NCI-H2171 (cell line): ENCODE measurements at regions not wholly inside any gene's neighbourhood (a gene's known extent, or its start where the extent isn't known, plus 50 kb on each side); places are given as distances from the start of the nearest gene placed in this dataset.
"Not testable (repeated sequence)": the region's sequence is repeated elsewhere in the genome, so short reads cannot be mapped to it uniquely, and the experiment has no call there.

Source experiments
- DNase-seq: peaks from one replicate; lab custom pipeline; 2025; lab: John Stamatoyannopoulos, UW

DNA sequence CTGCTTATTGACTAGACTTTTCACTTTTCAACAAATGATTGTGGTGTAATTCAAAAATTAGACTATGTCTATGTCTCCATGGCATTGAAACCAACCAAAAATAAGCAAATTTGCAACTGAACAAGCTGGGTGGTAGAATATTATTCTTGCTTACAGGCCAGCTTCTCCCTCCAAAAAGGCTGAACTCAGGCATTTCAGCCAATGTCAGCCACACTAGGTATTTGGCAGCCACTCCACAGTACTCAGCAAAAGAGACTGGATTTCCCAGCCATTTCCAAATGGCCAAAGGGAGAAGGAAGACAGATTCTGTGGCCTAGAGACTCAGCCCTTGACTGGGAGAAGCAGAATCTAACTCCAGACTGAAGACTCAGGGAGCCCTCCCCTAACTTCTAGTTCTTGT lies 121.8 kb upstream of the IRX5 start:
- no peak for DNase-seq

DNA sequence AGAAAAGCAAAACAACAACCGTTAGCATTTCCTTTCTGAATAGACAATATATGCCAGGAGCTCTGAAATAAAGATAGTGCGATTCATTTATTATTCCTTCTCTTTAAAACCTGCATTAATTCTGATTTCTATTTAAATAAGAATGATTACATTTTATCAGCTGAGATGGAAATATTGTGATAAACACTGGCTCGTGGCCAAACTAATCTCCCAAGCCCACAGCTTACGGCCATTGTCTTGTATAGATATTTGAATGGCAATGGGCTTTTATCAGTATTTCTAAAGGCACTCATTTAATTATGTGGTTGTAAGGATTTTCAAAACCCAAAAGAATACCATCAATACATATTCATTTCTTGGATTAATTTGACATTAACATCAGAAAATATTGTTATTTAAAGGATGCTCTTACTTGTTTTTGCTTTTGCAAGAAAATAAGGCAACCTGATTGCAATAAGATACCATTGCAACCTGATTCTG lies 123.7 kb upstream of the IRX5 start:
- DNase-seq = no peak

GRCh38 chr16:54806378-54806777 lies 124.3 kb upstream of the IRX5 start:
- DNase-seq = no peak

DNA sequence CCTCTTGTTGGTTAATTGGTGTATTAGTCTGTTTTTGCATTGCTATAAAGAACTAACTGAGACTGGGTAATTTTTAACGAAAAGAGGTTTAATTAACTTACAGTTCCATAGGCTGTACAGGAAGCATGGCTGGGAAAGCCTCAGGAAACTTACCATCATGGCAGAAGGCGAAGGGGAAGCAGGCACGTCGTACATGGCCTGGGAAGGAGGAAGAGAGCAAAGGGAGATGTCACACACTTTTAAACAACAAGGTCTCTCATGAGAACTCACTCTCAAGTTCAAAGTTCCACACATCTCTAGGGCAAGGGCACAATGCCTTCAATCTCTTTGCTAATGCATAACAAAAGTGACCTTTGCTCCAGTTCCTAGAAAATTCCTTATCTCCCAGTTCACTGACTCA lies 125.0 kb upstream of the IRX5 start:
- DNase-seq = no peak

GRCh38 chr16:54801057-54801844 lies 129.4 kb upstream of the IRX5 start:
- DNase-seq = no peak

- DNase-seq = no peak
Measured at GRCh38 chr16:54798267-54798666, 132.4 kb upstream of the IRX5 start.

- no peak for DNase-seq
Measured at GRCh38 chr16:54796211-54796610, 134.5 kb upstream of the IRX5 start.

GRCh38 chr16:54792811-54793210 lies 137.9 kb upstream of the IRX5 start:
- no peak for DNase-seq

DNA sequence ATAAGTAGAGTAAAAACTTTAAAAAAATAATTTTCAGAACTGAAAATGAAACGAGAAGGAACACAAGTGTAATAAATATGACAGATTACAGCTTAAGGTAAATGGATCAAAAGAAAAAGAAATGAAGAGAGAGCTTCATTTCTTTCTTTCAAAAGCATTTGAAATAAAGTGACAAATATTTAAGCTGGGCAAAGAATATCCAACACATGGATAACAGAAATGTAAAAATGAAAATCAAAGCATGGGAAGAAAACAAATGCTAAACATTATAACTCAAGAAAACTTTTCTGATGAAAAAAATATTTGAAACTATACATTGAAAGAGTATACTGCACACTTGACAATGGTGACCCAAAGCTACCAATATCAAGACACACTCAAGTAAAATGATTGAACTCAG lies 143.6 kb upstream of the IRX5 start:
- no peak for DNase-seq

DNA sequence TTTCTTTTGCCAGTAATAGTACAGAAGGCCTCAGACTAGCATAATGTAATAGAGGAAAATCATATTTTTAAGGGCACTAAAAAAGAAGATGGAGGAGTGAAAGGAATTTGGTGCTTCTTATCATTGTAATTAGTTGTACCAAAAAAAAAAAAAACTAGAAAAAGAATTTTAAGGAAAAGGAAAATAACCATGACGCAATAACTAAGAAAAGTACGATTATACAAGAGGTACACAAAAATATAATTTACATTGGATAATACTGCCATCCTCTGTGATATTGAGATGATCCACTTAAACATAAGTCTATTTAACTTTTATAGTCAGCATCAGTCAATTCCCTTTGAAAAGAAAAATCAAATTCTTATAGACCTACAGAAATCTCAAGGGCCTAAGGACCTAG lies 146.7 kb upstream of the IRX5 start:
- DNase-seq = no peak

- DNase-seq = no peak
Measured at GRCh38 chr16:54783226-54783625, 147.4 kb upstream of the IRX5 start.

- DNase-seq = no peak
Measured at GRCh38 chr16:54780266-54780665, 150.4 kb upstream of the IRX5 start.

DNA sequence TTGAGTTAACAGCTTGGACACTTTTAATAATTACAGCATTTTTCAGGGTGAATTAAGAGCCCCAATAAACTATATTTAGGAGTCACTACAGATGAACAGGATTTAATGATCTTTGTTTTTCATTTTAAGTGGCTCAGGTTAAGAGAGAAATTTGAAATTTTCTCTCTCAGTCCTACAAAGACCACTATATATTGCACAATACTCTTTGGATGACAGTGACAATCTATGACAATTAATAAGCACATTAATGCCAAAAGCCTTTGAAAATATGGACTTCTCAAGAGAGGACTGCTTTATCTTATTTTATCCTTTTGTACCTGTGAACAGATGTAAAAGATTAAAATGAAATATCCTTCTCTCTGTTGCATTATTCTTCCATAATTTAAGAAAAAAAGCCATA lies 151.1 kb upstream of the IRX5 start:
- DNase-seq = no peak

- DNase-seq = no peak
Measured at GRCh38 chr16:54774768-54775167, 155.9 kb upstream of the IRX5 start.

- DNase-seq = no peak
Measured at GRCh38 chr16:54772400-54772799, 158.3 kb upstream of the IRX5 start.

GRCh38 chr16:54766355-54766754 lies 164.3 kb upstream of the IRX5 start:
- no peak for DNase-seq

- no peak for DNase-seq
Measured at GRCh38 chr16:54750249-54750648, 180.4 kb upstream of the IRX5 start.

DNA sequence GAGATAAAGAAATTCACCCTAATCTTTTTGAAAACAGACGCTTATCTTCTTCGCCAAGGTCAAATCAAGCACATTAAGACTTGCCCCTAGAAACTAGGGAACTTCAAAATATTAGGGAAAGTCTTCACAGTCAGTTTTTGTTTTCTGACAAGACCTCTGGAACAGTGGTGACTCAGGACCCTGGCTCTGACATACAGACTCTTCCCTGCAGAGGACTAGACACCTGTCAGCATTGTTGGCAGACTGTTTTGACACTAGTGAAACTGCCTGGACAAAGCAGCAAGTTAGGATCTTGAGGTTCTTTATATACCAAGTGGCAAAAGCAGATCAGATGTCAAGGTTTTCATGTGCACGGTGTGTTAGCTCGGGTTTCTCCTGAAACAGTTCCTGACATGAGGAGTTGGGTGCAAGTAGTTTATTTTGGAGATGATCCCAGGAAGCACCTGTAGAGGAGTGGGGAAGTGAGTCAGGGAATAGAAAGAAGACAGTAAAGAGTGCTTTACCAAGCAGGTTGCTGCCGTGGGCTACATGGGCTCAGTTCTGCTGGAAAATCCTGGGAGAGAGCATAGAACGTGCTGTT lies 182.0 kb upstream of the IRX5 start:
- no peak for DNase-seq

DNA sequence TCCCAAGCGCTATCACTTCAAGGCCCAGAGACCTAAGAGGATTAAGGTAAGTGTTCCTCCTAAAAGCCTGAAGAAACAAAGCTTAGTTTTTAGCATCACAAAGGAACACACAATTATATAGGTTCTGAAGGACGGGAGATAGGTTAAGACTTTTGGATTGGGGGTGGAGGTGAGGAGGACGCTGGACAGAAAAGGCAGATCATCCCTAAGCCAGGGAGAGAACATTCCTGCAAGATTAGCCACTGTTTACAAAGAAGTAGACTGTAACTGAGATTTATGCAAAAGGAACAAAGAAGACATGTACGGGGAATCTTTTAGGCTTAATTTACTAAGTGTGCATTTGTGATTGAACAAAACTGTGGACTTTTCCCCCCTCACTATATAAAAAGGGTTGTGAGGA lies 184.1 kb upstream of the IRX5 start:
- no peak for DNase-seq

DNA sequence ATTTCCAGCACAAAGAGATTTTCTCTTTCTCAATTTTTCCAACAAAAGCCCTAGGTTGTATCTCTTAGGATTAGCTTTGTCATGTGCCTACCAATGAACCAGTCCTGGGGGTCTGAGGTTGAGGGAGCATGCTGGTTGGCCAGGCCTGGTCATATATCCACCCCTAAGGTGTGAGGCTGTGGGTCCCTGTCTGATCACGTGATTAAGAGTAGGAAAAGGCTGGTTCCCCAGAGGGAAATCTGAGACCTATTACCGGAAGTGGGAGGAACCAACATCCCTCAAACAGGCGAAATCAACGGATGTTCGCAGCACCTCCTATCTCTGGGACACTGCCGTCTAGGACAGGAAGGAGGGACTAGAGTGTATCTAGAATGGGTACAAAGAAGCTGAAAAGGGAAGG lies 185.7 kb upstream of the IRX5 start:
- no peak for DNase-seq

DNA sequence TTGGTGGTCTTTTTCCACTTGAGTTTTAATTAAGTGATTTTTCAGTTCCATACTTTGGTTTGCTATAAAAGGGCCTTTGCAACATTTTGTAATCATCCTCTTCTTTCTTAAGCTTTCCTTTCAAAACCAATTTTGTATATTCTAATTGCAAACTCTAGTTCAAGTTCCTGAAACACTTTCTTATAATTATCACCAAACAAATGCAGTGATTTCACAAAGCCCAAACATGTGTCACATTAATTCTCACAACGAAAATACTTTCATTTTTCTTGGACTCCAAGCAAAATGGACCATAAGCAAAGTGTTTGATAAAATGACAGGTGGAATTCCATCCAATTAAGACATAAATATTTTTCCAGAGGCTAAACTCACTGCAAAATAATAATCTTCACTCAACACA lies 188.2 kb upstream of the IRX5 start:
- DNase-seq = no peak

GRCh38 chr16:54739381-54739780 lies 191.3 kb upstream of the IRX5 start:
- DNase-seq = no peak

DNA sequence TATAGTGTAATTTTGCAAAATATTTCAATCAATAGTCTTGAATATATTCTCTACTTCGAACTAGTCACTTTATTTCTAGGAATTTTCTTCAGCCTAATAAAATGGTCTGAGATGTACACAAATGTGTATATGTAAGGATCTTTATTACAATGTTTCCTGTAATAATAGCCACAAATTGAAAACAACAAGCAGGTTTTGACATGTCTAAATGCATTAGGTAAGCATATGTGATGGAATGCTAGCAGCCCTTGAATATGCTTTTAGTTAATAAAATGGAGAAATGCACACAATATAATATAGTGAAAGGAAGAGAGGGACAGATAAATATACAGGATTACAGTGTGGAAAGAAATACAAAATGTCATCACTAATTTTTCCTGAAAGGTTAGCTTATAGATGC lies 196.5 kb upstream of the IRX5 start:
- no peak for DNase-seq

DNA sequence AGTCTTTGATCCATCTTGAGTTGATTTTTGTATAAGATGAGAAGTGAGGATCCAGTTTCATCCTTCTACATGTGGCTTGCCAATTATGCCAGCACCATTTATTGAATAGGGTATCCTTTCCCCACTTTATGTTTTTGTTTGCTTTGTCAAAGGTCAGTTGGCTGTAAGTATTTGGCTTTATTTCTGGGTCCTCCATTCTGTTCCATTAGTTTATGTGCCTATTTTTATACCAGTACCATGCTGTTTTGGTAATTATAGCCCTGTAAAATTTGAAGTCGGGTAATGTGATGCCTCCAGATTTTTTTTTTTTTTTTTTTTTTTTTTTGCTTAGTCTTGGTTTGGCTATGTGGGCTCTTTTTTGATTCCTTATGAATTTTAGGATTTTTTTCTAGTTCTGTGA lies 203.0 kb upstream of the IRX5 start:
- not testable (repeated sequence) for DNase-seq
